Activated CD8-positive, alpha-beta memory T cell treated with anti-CD3 and anti-CD28 coated beads for 36 hours (primary cell): ENCODE measurements at regions not wholly inside any gene's neighbourhood (a gene's known extent, or its start where the extent isn't known, plus 50 kb on each side); places are given as distances from the start of the nearest gene placed in this dataset.

Experiments used
- CTCF ChIA-PET: fragments of 350-600 bp; sonication (Branson Sonifier 250); formaldehyde crosslinking; loops from one replicate; lab custom pipeline; 2021; ENCODE audit warnings: antibody characterized with exemption; lab: Charles Lee
- POLR2A ChIA-PET: fragments of 350-600 bp; sonication (Branson Sonifier 250); formaldehyde crosslinking; loops from one replicate; lab custom pipeline; 2021; ENCODE audit warnings: antibody characterized with exemption; lab: Charles Lee

DNA sequence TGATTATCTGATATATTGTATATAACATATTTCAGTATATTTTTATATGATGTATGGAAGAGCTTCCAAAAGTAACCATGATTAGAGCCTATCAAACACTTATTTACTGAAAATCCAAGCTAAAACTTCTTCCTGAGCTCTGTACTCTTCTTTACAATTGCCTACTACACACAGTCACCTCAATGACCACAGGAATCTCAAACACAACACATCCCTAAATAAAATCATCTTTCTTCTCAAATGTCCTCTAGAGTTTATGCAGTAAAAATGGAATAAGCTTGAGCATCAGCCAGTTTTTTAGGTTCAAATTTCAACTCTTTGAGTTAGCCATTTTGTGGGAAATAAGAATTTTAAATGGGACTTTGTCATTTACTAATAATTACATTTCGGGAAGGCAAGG lies 102.6 kb upstream of the FNDC3A start:
- POLR2A ChIA-PET: no interaction called here
- CTCF ChIA-PET: no interaction called here

DNA sequence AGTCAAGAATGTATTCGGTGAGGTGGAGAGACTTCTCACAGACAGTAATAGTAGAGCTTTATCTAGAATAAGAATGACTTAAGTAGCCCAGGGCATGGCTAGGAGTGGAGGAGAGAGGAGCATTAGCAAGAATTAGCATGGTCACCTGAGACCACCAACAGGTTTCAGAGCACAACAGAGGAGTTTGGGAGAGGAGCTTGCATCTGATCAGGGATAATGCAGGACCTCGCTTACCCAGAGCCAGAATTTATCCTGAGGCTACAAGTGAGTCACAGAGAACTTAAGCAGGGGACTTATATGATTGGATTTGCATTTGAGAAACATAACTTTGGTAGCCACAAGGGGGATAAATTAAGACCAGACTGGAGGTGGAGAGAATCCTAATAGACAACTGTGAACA lies 102.1 kb upstream of the FNDC3A start:
- ChIA-PET CTCF (no interaction called here), POLR2A (no interaction called here)

DNA sequence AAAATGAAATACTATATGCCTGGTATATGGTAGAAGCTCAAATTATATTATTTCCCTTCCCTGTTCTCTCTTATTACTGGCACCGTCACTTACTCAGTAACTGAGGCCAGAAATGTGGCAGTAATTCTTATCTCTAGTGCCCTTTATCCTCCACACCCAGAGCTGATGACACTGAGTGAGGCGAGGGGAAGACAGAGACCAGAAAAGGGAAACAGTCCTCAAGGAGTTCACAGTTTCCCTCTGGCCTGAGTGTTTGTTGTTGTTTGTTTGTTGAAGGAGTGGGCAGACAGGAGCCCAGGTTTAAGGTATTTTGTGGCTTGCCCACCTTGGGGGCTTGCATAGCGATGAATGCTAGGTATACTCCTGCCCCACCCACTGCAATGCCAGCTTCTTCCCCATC lies 101.5 kb upstream of the FNDC3A start:
- POLR2A ChIA-PET: no interaction called here
- CTCF ChIA-PET: no interaction called here

GRCh38 chr13:48875047-48875446 lies 100.7 kb upstream of the FNDC3A start:
- ChIA-PET CTCF (no interaction called here), POLR2A (no interaction called here)

GRCh38 chr13:48876289-48876688 lies 99.4 kb upstream of the FNDC3A start:
- CTCF ChIA-PET: no interaction called here
- POLR2A ChIA-PET: no interaction called here

GRCh38 chr13:48879432-48879831 lies 96.3 kb upstream of the FNDC3A start:
- ChIA-PET POLR2A (interaction anchor here (0.6 kb wide), 1 partner anchor 20 kb away, joined by 4 read pairs; no protein-coding TSS in a partner anchor), CTCF (no interaction called here)

GRCh38 chr13:48879854-48880253 lies 95.9 kb upstream of the FNDC3A start:
- POLR2A ChIA-PET: no interaction called here
- CTCF ChIA-PET: no interaction called here

- POLR2A ChIA-PET: interaction anchor here (0.6 to 1.2 kb wide), 4 partner anchors 9 to 112 kb away, joined by 4 read pairs; partner anchors contain the start of gene FNDC3A
- CTCF ChIA-PET: interaction anchor here (0.8 to 1.6 kb wide), 3 partner anchors 26 to 115 kb away, joined by 3 to 5 read pairs (median 3); partner anchors contain the start of gene FNDC3A
Observed at GRCh38 chr13:48883786-48884185, 91.9 kb upstream of the FNDC3A start.

- ChIA-PET POLR2A (interaction anchor here (0.8 to 1.2 kb wide), 3 partner anchors 8 to 110 kb away, joined by 4 to 6 read pairs (median 4); no protein-coding TSS in a partner anchor), CTCF (interaction anchor here (0.7 to 1.0 kb wide), 2 partner anchors 48 to 90 kb away, joined by 3 to 5 read pairs; partner anchors contain the start of gene FNDC3A)
Observed at GRCh38 chr13:48885027-48885395, 90.7 kb upstream of the FNDC3A start.

DNA sequence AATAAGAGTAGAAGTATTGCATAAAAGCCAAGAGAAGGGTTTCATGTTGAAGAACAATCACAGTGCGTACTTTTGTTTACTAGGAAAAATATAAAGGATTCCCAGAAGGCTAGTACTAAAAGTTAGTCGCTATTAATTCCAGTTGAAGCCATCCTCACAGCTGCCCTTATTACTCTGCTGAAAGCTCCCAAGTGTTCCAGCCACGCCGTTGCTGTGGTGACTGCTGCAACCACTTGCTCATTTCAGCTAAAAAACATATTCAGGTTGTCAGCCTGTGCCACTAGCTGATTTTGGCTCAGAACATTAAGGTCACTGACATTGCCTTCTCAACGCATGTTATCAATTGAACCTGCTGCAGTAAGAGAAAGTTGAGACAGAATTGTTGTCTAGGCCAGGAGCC lies 87.1 kb upstream of the FNDC3A start:
- ChIA-PET POLR2A (no interaction called here), CTCF (no interaction called here)

GRCh38 chr13:48890391-48890790 lies 85.3 kb upstream of the FNDC3A start:
- ChIA-PET CTCF (no interaction called here), POLR2A (no interaction called here)

DNA sequence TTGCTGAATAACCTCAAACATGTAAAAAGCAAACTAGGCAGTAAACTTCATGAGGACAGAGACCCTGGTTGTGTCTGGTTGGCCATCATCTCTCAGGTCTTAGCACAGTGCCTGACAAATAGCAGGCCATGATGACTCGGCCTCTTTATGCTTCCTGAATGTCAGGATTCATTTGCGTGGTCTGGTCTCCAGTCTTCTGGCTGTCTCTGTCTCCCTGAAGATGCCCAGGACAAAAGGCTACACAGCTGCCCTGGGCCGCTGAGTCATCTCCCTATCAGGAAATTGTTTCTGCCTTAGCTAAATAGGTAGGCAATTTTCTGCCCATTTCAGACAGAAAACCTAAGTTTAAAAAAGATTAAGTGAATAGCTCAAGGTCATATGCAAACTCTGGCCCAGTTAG lies 84.1 kb upstream of the FNDC3A start:
- CTCF ChIA-PET: interaction anchor here (0.7 kb wide), 1 partner anchor 88 kb away, joined by 3 read pairs; no protein-coding TSS in a partner anchor
- POLR2A ChIA-PET: no interaction called here

DNA sequence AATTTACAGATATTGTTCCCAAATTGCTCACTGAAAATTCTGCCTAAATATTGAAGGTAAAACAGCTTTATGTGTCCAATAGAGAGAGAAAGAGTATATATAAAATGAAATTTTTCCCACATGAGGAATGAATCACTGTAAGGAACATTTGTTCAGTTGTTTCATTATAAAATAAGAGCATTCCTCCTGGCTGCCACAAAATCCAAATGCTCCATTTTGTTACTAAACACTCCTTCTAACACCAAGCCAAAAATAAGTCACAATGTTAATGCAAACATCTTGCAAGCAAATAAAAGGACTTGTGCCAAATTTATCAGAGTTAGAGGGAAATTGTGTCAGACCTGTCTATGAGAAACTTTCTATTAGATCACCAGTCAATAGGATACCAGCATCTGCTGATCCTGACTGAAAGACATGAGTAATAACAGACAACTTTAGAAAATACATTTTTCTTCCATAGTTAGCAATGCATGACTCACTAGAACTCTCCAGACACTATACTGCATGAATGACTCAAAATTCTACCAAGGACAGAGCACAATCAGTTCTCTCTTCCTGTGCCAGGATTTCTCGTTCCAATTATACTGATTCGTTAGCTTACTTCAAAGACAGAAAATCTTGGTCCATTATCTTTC lies 83.5 kb upstream of the FNDC3A start:
- CTCF ChIA-PET: interaction anchor here (0.9 kb wide), 1 partner anchor 12 kb away, joined by 3 read pairs; no protein-coding TSS in a partner anchor

DNA sequence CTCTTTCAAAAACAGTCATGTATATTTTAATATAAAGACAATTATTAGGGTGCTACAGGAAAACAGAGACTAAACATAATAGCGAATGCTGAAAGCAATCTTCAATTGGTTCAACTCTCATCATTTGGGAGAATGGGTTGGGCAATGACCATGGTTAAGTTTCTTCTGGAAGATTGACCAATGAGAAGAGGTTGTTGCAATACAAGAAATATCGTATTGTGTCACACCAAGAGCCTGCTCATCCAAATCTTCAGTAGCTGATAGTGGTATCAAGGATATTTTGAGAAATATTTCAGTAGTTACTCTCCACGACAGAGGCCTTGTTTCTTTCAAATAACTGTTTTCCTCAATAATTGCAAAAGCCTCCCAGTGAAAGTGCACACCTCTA lies 83.0 kb upstream of the FNDC3A start:
- ChIA-PET CTCF (interaction anchor here (0.9 kb wide), 1 partner anchor 12 kb away, joined by 3 read pairs; no protein-coding TSS in a partner anchor), POLR2A (interaction anchor here (0.6 kb wide), 1 partner anchor 8 kb away, joined by 4 read pairs; no protein-coding TSS in a partner anchor)

More for the DNA sequence above, 83.5 kb upstream of the FNDC3A start:
- POLR2A ChIA-PET: interaction anchor here (0.6 kb wide), 1 partner anchor 8 kb away, joined by 4 read pairs; no protein-coding TSS in a partner anchor

DNA sequence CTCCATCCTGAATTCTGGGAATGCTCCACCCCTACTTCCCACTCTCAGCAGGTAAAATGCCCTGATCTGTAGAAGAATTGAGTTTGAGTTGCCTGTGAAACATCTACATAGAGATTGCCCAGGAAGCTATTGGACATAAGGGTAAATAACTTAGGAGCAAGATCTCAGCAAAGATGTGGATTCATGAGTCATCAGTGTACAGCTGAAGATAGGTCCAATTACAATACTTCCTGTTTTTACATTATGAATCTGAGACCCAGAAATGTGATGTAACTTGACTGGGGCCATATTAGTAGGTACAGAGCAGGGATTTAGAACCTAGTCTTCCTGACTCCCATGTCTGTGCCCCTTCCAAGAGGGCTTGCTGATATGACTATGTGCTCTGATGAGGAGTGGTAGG lies 79.4 kb upstream of the FNDC3A start:
- ChIA-PET POLR2A (no interaction called here), CTCF (no interaction called here)

GRCh38 chr13:48901781-48902180 lies 73.9 kb upstream of the FNDC3A start:
- ChIA-PET CTCF (interaction anchor here (1.6 kb wide), 1 partner anchor 17 kb away, joined by 3 read pairs; no protein-coding TSS in a partner anchor), POLR2A (no interaction called here)

DNA sequence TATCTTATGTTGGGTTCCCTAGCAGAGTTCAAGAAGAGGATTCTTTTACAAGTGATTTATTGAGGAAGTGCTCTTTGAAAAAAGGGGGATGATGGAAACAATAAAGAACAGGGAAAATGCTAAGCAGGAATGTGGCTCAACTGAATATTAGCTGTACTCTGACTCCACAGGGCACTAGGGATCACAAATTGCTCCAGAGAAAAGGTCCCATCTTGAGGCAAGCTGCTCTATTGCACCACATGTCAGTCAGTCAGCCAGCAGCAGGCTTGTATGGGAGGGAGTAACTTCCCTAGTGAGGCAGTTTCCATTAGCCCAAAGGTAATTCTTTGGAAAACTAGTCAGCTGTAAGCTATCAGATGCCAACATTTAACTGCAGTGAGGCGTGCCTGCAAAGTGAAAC lies 73.3 kb upstream of the FNDC3A start:
- POLR2A ChIA-PET: no interaction called here
- CTCF ChIA-PET: no interaction called here

GRCh38 chr13:48904668-48905290 lies 70.9 kb upstream of the FNDC3A start:
- POLR2A ChIA-PET: no interaction called here
- CTCF ChIA-PET: no interaction called here

GRCh38 chr13:48906200-48906599 lies 69.5 kb upstream of the FNDC3A start:
- CTCF ChIA-PET: no interaction called here

DNA sequence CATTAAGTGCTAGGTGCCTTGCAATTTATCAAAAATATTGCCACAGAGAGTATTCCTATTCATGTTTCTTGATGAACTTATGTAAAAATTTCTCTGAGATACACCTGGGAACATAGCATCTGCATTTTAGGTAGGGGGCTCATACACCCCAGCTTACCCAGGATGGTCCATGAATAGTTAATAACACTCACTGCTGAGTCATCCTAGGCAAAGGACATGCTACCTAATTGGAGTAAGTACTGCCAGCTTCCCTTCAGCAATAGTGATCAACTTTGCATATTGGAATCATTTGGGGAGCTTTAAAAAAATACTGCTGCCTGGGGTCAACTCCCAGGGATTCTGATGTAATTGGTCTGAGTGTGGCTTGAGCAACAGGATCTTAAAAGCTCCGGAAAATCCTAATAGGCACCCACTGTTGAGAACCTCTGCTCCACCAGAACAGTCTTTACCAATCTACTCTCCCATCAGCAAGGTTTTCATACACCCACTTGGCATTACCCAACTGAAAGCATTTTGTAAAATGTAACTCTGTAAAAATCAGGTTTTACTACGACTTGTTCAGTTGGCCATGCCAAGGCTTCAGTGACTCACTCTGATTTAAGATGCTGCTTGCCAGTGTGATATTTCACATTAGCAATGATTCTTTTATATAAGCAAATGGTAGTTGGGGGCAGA lies 67.2 kb upstream of the FNDC3A start:
- ChIA-PET CTCF (no interaction called here), POLR2A (no interaction called here)

More at GRCh38 chr13:48906200-48906599, 69.5 kb upstream of the FNDC3A start:
- POLR2A ChIA-PET: no interaction called here
